Activated CD8-positive, alpha-beta T cell treated with anti-CD3 and anti-CD28 coated beads for 36 hours (primary cell): ENCODE measurements at regions not wholly inside any gene's neighbourhood (a gene's known extent, or its start where the extent isn't known, plus 50 kb on each side); places are given as distances from the start of the nearest gene placed in this dataset.
"Not testable (repeated sequence)": the region's sequence is repeated elsewhere in the genome, so short reads cannot be mapped to it uniquely, and the experiment has no call there.

Source experiments
- ATAC-seq: fragments of 200-7000 bp; cut with Tn5 transposase; one replicate; pipeline ENCODE4 v1.10.0; 2021; ENCODE audit warnings: mild to moderate bottlenecking, moderate library complexity
- CTCF ChIA-PET: fragments of 350-600 bp; sonication (Branson Sonifier 250); formaldehyde crosslinking; loops from one replicate; lab custom pipeline; 2021; ENCODE audit warnings: antibody characterized with exemption; lab: Charles Lee
- POLR2A ChIA-PET: fragments of 350-600 bp; sonication (Branson Sonifier 250); formaldehyde crosslinking; loops from one replicate; lab custom pipeline; 2021; ENCODE audit warnings: antibody characterized with exemption; lab: Charles Lee
- DNase-seq: peaks from one replicate; pipeline ENCODE4 v3.0.0-alpha.2; 2020
- H3K27ac Mint-ChIP-seq: one replicate; pipeline ENCODE4 v1.8.0; 2021; ENCODE audit warnings: mild to moderate bottlenecking, mixed read lengths
- H3K27me3 Mint-ChIP-seq: one replicate; pipeline ENCODE4 v1.8.0; 2021; ENCODE audit warnings: mixed read lengths
- H3K36me3 Mint-ChIP-seq: one replicate; pipeline ENCODE4 v1.8.0; 2021; ENCODE audit warnings: low read depth, mixed read lengths
- H3K4me1 Mint-ChIP-seq: one replicate; pipeline ENCODE4 v1.8.0; 2021; ENCODE audit warnings: low read depth, mixed read lengths
- H3K4me3 Mint-ChIP-seq: one replicate; pipeline ENCODE4 v1.8.0; 2021; ENCODE audit warnings: mild to moderate bottlenecking, moderate library complexity, mixed read lengths
- H3K9me3 Mint-ChIP-seq: one replicate; pipeline ENCODE4 v1.8.0; 2021; ENCODE audit warnings: mixed read lengths
- intact Hi-C: fragments of 100-400 bp; cut with micrococcal nuclease; formaldehyde crosslinking; loops from one replicate; pipeline ENCODE4 v1.10.0; 2022
- TF ChIP-seq, protein P1 (sequence below): fragments of 200-600 bp; IDR thresholded peaks from one replicate; pipeline ENCODE4 v1.8.0; 2022; ENCODE audit warnings: antibody characterized with exemption, mild to moderate bottlenecking

DNA sequence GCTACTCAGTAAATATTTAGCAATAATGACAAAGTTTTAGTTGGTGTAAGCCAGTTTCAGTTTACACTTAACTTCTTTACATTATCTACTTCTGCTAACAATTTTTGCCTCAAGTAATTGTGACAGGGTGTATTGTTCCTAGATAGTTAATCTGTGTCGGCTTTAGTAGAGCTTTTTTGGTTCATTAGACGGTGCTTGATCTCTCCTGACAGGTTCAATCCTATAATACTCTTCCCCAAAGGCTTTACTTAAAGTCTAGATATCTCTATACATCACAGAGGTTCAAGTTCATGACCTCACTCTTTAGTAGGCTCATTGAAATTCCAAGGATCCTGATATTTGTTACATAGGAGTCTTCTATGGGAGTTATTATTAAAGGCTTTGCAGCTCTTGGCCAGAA is 365.6 kb upstream of the DPPA4 start:
- Mint-ChIP-seq H3K9me3 (no peaks in the 10 kb centered on the region), H3K4me3 (no peak overlapping the region), H3K27me3 (no peaks in the 10 kb centered on the region), H3K36me3 (no peaks in the 10 kb centered on the region), H3K27ac (no peak overlapping the region), H3K4me1 (peaks cover 14% of the 10 kb centered on the region)
- no peak for ATAC-seq
- TF ChIP-seq, protein P1, sequence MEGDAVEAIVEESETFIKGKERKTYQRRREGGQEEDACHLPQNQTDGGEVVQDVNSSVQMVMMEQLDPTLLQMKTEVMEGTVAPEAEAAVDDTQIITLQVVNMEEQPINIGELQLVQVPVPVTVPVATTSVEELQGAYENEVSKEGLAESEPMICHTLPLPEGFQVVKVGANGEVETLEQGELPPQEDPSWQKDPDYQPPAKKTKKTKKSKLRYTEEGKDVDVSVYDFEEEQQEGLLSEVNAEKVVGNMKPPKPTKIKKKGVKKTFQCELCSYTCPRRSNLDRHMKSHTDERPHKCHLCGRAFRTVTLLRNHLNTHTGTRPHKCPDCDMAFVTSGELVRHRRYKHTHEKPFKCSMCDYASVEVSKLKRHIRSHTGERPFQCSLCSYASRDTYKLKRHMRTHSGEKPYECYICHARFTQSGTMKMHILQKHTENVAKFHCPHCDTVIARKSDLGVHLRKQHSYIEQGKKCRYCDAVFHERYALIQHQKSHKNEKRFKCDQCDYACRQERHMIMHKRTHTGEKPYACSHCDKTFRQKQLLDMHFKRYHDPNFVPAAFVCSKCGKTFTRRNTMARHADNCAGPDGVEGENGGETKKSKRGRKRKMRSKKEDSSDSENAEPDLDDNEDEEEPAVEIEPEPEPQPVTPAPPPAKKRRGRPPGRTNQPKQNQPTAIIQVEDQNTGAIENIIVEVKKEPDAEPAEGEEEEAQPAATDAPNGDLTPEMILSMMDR = no peak
- ChIA-PET POLR2A (no interaction called here), CTCF (no interaction called here)
- intact Hi-C loops = no loop called here
- no peak for DNase-seq

DNA sequence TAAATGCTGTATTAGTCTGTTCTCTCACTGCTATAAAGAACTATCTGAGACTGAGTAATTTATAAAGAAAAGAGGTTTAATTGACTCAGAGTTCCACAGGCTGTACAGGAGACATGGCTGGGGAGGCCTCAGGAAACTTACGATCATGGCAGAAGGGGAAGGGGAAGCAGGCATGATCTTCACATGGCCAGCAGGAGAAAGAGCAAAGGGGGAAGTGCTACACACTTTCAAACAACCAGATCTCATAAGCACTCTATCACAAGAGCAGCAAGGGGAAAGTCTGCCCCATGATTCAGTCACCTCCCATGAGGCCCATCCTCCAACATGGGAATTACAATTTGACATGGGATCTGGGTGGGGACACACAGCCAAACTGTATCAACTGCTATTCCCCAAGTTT is 367.8 kb upstream of the DPPA4 start:
- H3K36me3 Mint-ChIP-seq, H3K27ac Mint-ChIP-seq, intact Hi-C loops, H3K9me3 Mint-ChIP-seq, ATAC-seq, CTCF ChIA-PET, DNase-seq, H3K27me3 Mint-ChIP-seq, POLR2A ChIA-PET, H3K4me3 Mint-ChIP-seq: not testable (repeated sequence)
- peaks cover 14% of the 10 kb centered on the region for H3K4me1 Mint-ChIP-seq

DNA sequence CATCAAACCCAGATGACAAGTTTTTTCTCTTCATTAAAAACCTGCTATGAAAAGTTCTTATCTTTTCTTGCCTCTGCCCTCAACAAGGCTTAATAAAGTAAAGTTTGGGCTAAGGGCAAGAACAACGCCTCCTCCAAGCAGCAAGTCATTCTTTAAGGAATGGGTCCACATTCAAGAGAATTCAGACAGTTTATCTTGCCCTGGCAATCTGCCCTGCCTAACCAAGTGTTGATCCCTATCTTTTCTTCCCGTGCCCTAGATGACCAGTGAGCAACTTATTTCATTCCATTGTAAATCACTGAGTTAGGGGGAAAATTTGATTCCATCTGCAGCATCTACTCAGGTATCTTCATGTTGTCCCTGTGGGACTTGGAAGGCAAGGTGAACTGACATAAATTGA is 370.3 kb upstream of the DPPA4 start:
- no peak for DNase-seq
- TF ChIP-seq, protein P1 = no peak
- Mint-ChIP-seq H3K27me3 (peaks cover 4% of the 10 kb centered on the region), H3K4me1 (peaks cover 6% of the 10 kb centered on the region), H3K27ac (no peak overlapping the region), H3K36me3 (peaks cover 3% of the 10 kb centered on the region), H3K9me3 (peaks cover 3% of the 10 kb centered on the region), H3K4me3 (no peak overlapping the region)
- ChIA-PET POLR2A (no interaction called here), CTCF (no interaction called here)
- intact Hi-C loops = no loop called here
- no peak for ATAC-seq

DNA sequence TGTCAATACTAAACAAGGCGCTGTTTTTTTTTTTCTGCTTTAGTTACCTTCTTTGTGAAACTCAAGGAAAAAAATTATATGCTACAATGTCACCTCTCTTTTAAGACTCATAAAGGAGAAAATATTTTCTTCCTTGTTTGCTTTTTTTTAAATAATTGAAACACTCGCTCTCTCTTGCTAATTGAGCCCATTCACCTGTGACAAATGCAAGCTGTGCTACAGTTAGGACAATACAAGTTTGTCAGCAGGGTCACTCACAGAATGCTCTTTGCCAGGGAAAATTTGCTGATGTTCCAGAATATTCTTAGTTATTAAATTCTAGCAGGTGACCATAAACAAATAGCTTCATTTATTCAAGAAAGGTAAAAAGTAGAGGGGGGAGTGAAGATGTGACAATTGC is 375.9 kb upstream of the DPPA4 start:
- CTCF ChIA-PET = no interaction called here
- TF ChIP-seq, protein P1 = no peak
- ATAC-seq (no peak), DNase-seq (no peak)
- Mint-ChIP-seq H3K9me3 (peaks cover 3% of the 10 kb centered on the region), H3K4me3 (no peak overlapping the region), H3K36me3 (peaks cover 3% of the 10 kb centered on the region), H3K27me3 (peaks cover 11% of the 10 kb centered on the region), H3K4me1 (no peaks in the 10 kb centered on the region), H3K27ac (no peak overlapping the region)
- POLR2A ChIA-PET = no interaction called here
- intact Hi-C loops = no loop called here

DNA sequence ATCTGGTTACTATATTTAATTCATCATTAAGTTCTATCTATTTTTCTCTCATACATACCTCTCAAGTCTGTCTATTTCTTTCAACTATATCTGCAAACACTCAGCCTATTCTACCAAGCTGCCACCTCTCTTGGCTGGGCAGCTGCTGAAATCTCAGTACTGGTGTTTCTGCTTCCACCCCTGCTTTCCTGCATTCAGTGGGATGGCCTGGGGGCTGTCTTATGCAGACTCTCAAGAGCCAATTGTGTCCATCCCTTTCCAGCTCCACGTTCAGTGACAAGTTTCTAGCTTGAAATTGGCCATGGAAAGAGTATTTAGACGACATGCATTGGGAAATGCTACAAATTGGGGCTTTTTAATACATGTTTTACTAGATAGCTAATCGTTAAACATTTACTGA is 378.4 kb upstream of the DPPA4 start:
- intact Hi-C loops = no loop called here
- H3K36me3 Mint-ChIP-seq = no peaks in the 10 kb centered on the region
- H3K4me1 Mint-ChIP-seq = no peaks in the 10 kb centered on the region
- ChIA-PET POLR2A (no interaction called here), CTCF (interaction anchor here (0.8 kb wide), 1 partner anchor 34 kb away, joined by 3 read pairs; no protein-coding TSS in a partner anchor)
- DNase-seq (no peak), ATAC-seq (no peak)
- no peak overlapping the region for H3K27ac Mint-ChIP-seq
- peaks cover 7% of the 10 kb centered on the region for H3K27me3 Mint-ChIP-seq
- no peak overlapping the region for H3K4me3 Mint-ChIP-seq
- peaks cover 2% of the 10 kb centered on the region for H3K9me3 Mint-ChIP-seq
- TF ChIP-seq, protein P1 = no peak

DNA sequence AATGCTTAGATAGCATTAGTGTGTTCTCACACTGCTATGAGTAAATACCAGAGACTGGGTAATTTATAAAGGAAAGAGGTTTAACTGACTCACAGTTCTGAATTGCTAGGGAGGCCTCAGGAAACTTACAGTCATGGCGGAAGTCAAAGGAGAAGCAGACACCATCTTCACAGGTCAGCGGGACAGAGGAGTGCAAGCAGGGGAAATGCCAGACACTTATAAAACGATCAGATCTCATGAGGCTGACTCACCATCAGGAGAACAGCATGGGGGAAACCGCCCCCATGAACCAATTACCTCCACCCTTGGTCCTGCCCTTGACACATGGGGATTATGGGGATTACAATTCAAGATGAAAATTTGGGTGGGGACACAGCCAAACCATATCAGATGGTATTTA is 381.5 kb upstream of the DPPA4 start:
- ATAC-seq = no peak
- H3K27ac Mint-ChIP-seq = no peak overlapping the region
- CTCF ChIA-PET = no interaction called here
- no peaks in the 10 kb centered on the region for H3K36me3 Mint-ChIP-seq
- TF ChIP-seq, protein P1 = no peak
- H3K27me3 Mint-ChIP-seq = peaks cover 9% of the 10 kb centered on the region
- POLR2A ChIA-PET = no interaction called here
- no peak overlapping the region for H3K4me3 Mint-ChIP-seq
- H3K4me1 Mint-ChIP-seq = no peaks in the 10 kb centered on the region
- H3K9me3 Mint-ChIP-seq = peaks cover 6% of the 10 kb centered on the region
- intact Hi-C loops = no loop called here
- no peak for DNase-seq
